ENCODE measurements at regions not wholly inside any gene's neighbourhood (a gene's known extent, or its start where the extent isn't known, plus 50 kb on each side); places are given as distances from the start of the nearest gene placed in this dataset.

- Histone ChIP-seq H3K4me3 (ENCODE audit: low read depth in 1 of 2, low read length in 2 of 2) (no peak overlapping the region), H3K9ac (ENCODE audit: low read depth, low read length) (no peak overlapping the region), H3K36me3 (ENCODE audit: insufficient read depth, low read length) (no peaks in the 10 kb centered on the region), H3K4me1 (ENCODE audit: insufficient read depth, low read length) (no peaks in the 10 kb centered on the region), H3K79me2 (ENCODE audit: insufficient read depth, low read length) (no peaks in the 10 kb centered on the region), H3K4me2 (ENCODE audit: insufficient read depth, low read length) (no peak overlapping the region), H4K20me1 (ENCODE audit: insufficient read depth, low read length) (no peaks in the 10 kb centered on the region), H3K27ac (ENCODE audit: low read length) (no peak overlapping the region), H3K27me3 (ENCODE audit: insufficient read depth, low read length, poor library complexity) (no peaks in the 10 kb centered on the region), H3K9me3 (ENCODE audit: insufficient read depth, low read length, severe bottlenecking) (no peaks in the 10 kb centered on the region), H2AFZ (ENCODE audit: low read depth, low read length) (no peak overlapping the region)
- ATAC-seq (ENCODE audit: insufficient read depth, low read depth) (no peak), DNase-seq (no peak)
- no peak for TF ChIP-seq CTCF (IDR thresholded peaks at IDR 0.05; ENCODE audit: borderline replicate concordance, extremely low read depth, low read length, poor library complexity, severe bottlenecking)
- no peak for TF ChIP-seq EZH2 (IDR thresholded peaks at IDR 0.05; ENCODE audit: borderline replicate concordance, low read depth, low read length, severe bottlenecking)
Observed at GRCh38 chr18:51525453-51526225, 328.2 kb upstream of the MEX3C start.

- no peak for ATAC-seq (ENCODE audit: insufficient read depth, low read depth)
- H4K20me1 ChIP-seq (ENCODE audit: insufficient read depth, low read length) = no peaks in the 10 kb centered on the region
- no peaks in the 10 kb centered on the region for H3K36me3 ChIP-seq (ENCODE audit: insufficient read depth, low read length)
- no peak overlapping the region for H3K27ac ChIP-seq (ENCODE audit: low read length)
- TF ChIP-seq EZH2 (IDR thresholded peaks at IDR 0.05; ENCODE audit: borderline replicate concordance, low read depth, low read length, severe bottlenecking) = no peak
- no peak for TF ChIP-seq CTCF (IDR thresholded peaks at IDR 0.05; ENCODE audit: borderline replicate concordance, extremely low read depth, low read length, poor library complexity, severe bottlenecking)
- H3K4me3 ChIP-seq (ENCODE audit: low read depth in 1 of 2, low read length in 2 of 2) = no peak overlapping the region
- no peaks in the 10 kb centered on the region for H3K79me2 ChIP-seq (ENCODE audit: insufficient read depth, low read length)
- no peak overlapping the region for H3K4me2 ChIP-seq (ENCODE audit: insufficient read depth, low read length)
- no peaks in the 10 kb centered on the region for H3K4me1 ChIP-seq (ENCODE audit: insufficient read depth, low read length)
- H3K9me3 ChIP-seq (ENCODE audit: insufficient read depth, low read length, severe bottlenecking) = no peaks in the 10 kb centered on the region
- H3K27me3 ChIP-seq (ENCODE audit: insufficient read depth, low read length, poor library complexity) = no peaks in the 10 kb centered on the region
- no peak overlapping the region for H2AFZ ChIP-seq (ENCODE audit: low read depth, low read length)
- no peak for DNase-seq
- H3K9ac ChIP-seq (ENCODE audit: low read depth, low read length) = no peak overlapping the region
Observed at GRCh38 chr18:51527826-51528225, 330.3 kb upstream of the MEX3C start.

GRCh38 chr18:51531501-51531900, 334.0 kb upstream of the MEX3C start:
- no peak for TF ChIP-seq CTCF (IDR thresholded peaks at IDR 0.05; ENCODE audit: borderline replicate concordance, extremely low read depth, low read length, poor library complexity, severe bottlenecking)
- no peak for TF ChIP-seq EZH2 (IDR thresholded peaks at IDR 0.05; ENCODE audit: borderline replicate concordance, low read depth, low read length, severe bottlenecking)
- Histone ChIP-seq H3K79me2 (ENCODE audit: insufficient read depth, low read length) (no peaks in the 10 kb centered on the region), H3K9ac (ENCODE audit: low read depth, low read length) (no peak overlapping the region), H3K27me3 (ENCODE audit: insufficient read depth, low read length, poor library complexity) (no peaks in the 10 kb centered on the region), H3K4me1 (ENCODE audit: insufficient read depth, low read length) (no peaks in the 10 kb centered on the region), H3K27ac (ENCODE audit: low read length) (no peak overlapping the region), H3K4me2 (ENCODE audit: insufficient read depth, low read length) (no peak overlapping the region), H3K4me3 (ENCODE audit: low read depth in 1 of 2, low read length in 2 of 2) (no peak overlapping the region), H3K36me3 (ENCODE audit: insufficient read depth, low read length) (no peaks in the 10 kb centered on the region), H2AFZ (ENCODE audit: low read depth, low read length) (no peak overlapping the region), H4K20me1 (ENCODE audit: insufficient read depth, low read length) (no peaks in the 10 kb centered on the region), H3K9me3 (ENCODE audit: insufficient read depth, low read length, severe bottlenecking) (no peaks in the 10 kb centered on the region)
- DNase-seq = no peak
- ATAC-seq (ENCODE audit: insufficient read depth, low read depth) = no peak
